ENCODE measurements at regions not wholly inside any gene's neighbourhood (a gene's known extent, or its start where the extent isn't known, plus 50 kb on each side); places are given as distances from the start of the nearest gene placed in this dataset.

- ChIA-PET POLR2A (ENCODE audit: partially characterized antibody) (interaction anchor here (0.7 kb wide), 1 partner anchor 140 kb away, joined by 4 read pairs; no protein-coding TSS in a partner anchor), CTCF (ENCODE audit: partially characterized antibody) (interaction anchor here (0.7 to 2.6 kb wide), 7 partner anchors 7 to 257 kb away, joined by 3 to 9 read pairs (median 4); no protein-coding TSS in a partner anchor)
- no peaks in the 10 kb centered on the region for H3K79me2 ChIP-seq (ENCODE audit: control insufficient read depth in 1 of 2, insufficient read depth in 2 of 2, low read length in 2 of 2)
- H3K79me1 ChIP-seq (ENCODE audit: low read depth, low read length), result no peaks in the 10 kb centered on the region
- H3K4ac ChIP-seq (replicated peaks; ENCODE audit: insufficient read length, low read depth, low read length), result no peak overlapping the region
- H2AK5ac ChIP-seq (ENCODE audit: low read depth, low read length), result no peak overlapping the region
- no peak overlapping the region for H2BK5ac ChIP-seq (ENCODE audit: low read depth, low read length)
- H3K4me2 ChIP-seq (ENCODE audit: insufficient read depth in 1 of 2, low read depth in 2 of 2, low read length in 2 of 2), result no peak overlapping the region
- WGBS, 2 experiments (ENCODE audit: extremely low coverage in 1 of 2, insufficient coverage in 1 of 2, insufficient read length in 1 of 2, insufficient replicate concordance in 2 of 2, low coverage in 1 of 2, low lambda C conversion rate in 2 of 2, missing lambda C conversion rate in 1 of 2), result 93% methylated on average over 4 of the region's 4 CpGs; no CpG with 5 or more reads in 1 of the 2 experiments
- H4K5ac ChIP-seq (ENCODE audit: insufficient read length, low read depth, low read length), result no peak overlapping the region
- no peak overlapping the region for H2BK12ac ChIP-seq (ENCODE audit: low read depth, low read length)
- DNase-seq (ENCODE audit: low read depth in 1 of 2, low spot score in 2 of 2) (no peak), FAIRE-seq (no peak)
- H3K18ac ChIP-seq (ENCODE audit: extremely low read depth, low read length), result no peak overlapping the region
- peaks cover 0 to 4% (median 0%) of the 10 kb centered on the region in 4 experiments; a peak in 2 of 7 replicates for H3K4me1 ChIP-seq (replicated peaks in 1 of 4; ENCODE audit: control insufficient read depth in 3 of 4, insufficient read depth in 4 of 4, low read length in 3 of 4)
- H2BK20ac ChIP-seq (ENCODE audit: low read length), result no peak overlapping the region
- no peak overlapping the region for H2BK15ac ChIP-seq (ENCODE audit: low read length)
- H4K91ac ChIP-seq (replicated peaks; ENCODE audit: insufficient read length, low read length), result no peak overlapping the region
- H3K23ac ChIP-seq (ENCODE audit: insufficient read length), result no peak overlapping the region
- H3K36me3 ChIP-seq (ENCODE audit: control insufficient read depth in 2 of 4, insufficient read depth in 4 of 4, low read length in 3 of 4), result no peaks in the 10 kb centered on the region
- no peaks in the 10 kb centered on the region; a peak in 2 of 4 replicates for H3K9me3 ChIP-seq (ENCODE audit: insufficient read depth in 2 of 2, low read depth in 1 of 2, low read length in 1 of 2)
- no peak overlapping the region for H4K8ac ChIP-seq (ENCODE audit: extremely low read depth, insufficient read depth, low read length)
- no peaks in the 10 kb centered on the region for H3K27me3 ChIP-seq (replicated peaks in 1 of 4; ENCODE audit: control insufficient read depth in 3 of 4, extremely low read depth in 1 of 4, insufficient read depth in 3 of 4, low read length in 3 of 4)
- no peak overlapping the region for H3K56ac ChIP-seq (replicated peaks; ENCODE audit: insufficient read length, low read depth, low read length)
- H3K9ac ChIP-seq (replicated peaks in 1 of 4; ENCODE audit: extremely low read depth in 1 of 4, low read depth in 3 of 4, low read length in 3 of 4), result no peak overlapping the region
- H2AFZ ChIP-seq (ENCODE audit: low read length), result no peak overlapping the region
- H3K4me3 ChIP-seq (ENCODE audit: extremely low read depth in 1 of 4, insufficient read depth in 2 of 4, low read depth in 3 of 4, low read length in 4 of 4), result no peak overlapping the region
- H4K20me1 ChIP-seq (replicated peaks in 1 of 2; ENCODE audit: control insufficient read depth in 1 of 2, insufficient read depth in 2 of 2, low read length in 2 of 2), result no peaks in the 10 kb centered on the region
- TF ChIP-seq SIRT6 (IDR thresholded peaks at IDR 0.05; ENCODE audit: low read length), result no peak
- TF ChIP-seq YY1 (IDR thresholded peaks at IDR 0.05; ENCODE audit: low read depth, low read length), result no peak
- TF ChIP-seq EZH2 (IDR thresholded peaks at IDR 0.05; ENCODE audit: low read depth, low read length, severe bottlenecking), result no peak
- TF ChIP-seq ATF2 (IDR thresholded peaks at IDR 0.05; ENCODE audit: low read length), result no peak
- no peak for TF ChIP-seq BRCA1 (IDR thresholded peaks at IDR 0.05; ENCODE audit: low read depth, low read length)
- no peak for TF ChIP-seq TCF12 (IDR thresholded peaks at IDR 0.05; ENCODE audit: low read depth, low read length)
- TF ChIP-seq TEAD4 (IDR thresholded peaks at IDR 0.05; ENCODE audit: low read depth, low read length), result no peak
- TF ChIP-seq RNF2 (IDR thresholded peaks at IDR 0.05; ENCODE audit: borderline replicate concordance, low read depth, low read length, missing control alignments, poor library complexity, severe bottlenecking), result no peak
- TF ChIP-seq CBX8 (IDR thresholded peaks at IDR 0.05; ENCODE audit: borderline replicate concordance, low read depth, low read length), result no peak
- TF ChIP-seq MAFK (IDR thresholded peaks at IDR 0.05; ENCODE audit: low read depth, low read length), result no peak
- no peak for TF ChIP-seq CREB1 (IDR thresholded peaks at IDR 0.05)
- no peak for TF ChIP-seq SIX5 (IDR thresholded peaks at IDR 0.05; ENCODE audit: low read depth, low read length)
- TF ChIP-seq POLR2A (IDR thresholded peaks at IDR 0.05; ENCODE audit: control extremely low read depth in 1 of 2, low read depth in 2 of 2, low read length in 2 of 2), result no peak
- no peak for TF ChIP-seq SAP30 (IDR thresholded peaks at IDR 0.05; ENCODE audit: insufficient read depth, insufficient replicate concordance, low read length)
- no peak overlapping the region for H3K14ac ChIP-seq (ENCODE audit: insufficient read length)
- H3K27ac ChIP-seq (ENCODE audit: low read depth, low read length), result no peak overlapping the region
- H3K23me2 ChIP-seq (ENCODE audit: low read depth, low read length), result no peaks in the 10 kb centered on the region
- no peak overlapping the region for H2BK120ac ChIP-seq (replicated peaks; ENCODE audit: low read depth, low read length)
Observed at GRCh38 chr4:26076896-26077295, 162.9 kb downstream of the SMIM20 start.

Data from H1 (cell line).